K562 (cell line): ENCODE measurements at regions not wholly inside any gene's neighbourhood (a gene's known extent, or its start where the extent isn't known, plus 50 kb on each side); places are given as distances from the start of the nearest gene placed in this dataset.

ENCODE experiments used
- GATA2 ChIP-seq: sonication (generic); formaldehyde crosslinking; IDR thresholded peaks from 2 replicates; pipeline ENCODE4 v1.4.0; 2020; ENCODE audit warnings: mild to moderate bottlenecking, missing genetic modification reagents
- KAT8 ChIP-seq: fragments of 450-650 bp; IDR thresholded peaks from 2 replicates; pipeline ENCODE4 v1.6.1; 2016; ENCODE audit warnings: low read depth, mild to moderate bottlenecking
- MAX ChIP-seq: sonication (generic); formaldehyde crosslinking; IDR thresholded peaks from 2 replicates; pipeline ENCODE4 v1.9.0; 2022; ENCODE audit warnings: mild to moderate bottlenecking, missing genetic modification reagents
- NR2C2 ChIP-seq, 2 experiments: fragments of 200-800 bp in 1 of 2; sonication (Bioruptor generic) in 1 of 2; sonication (generic) in 1 of 2; formaldehyde crosslinking in 1 of 2; IDR thresholded peaks; 2 replicates each; pipeline versions ENCODE4 v1.6.1 to v1.8.0; 2016 to 2022; ENCODE audit warnings: mild to moderate bottlenecking in 1 of 2, missing compliant biosample characterization in 1 of 2, missing genetic modification characterization in 1 of 2, missing genetic modification reagents in 1 of 2
- NRF1 ChIP-seq, 2 experiments: fragments of 450-650 bp; IDR thresholded peaks in 1 of 2; conservative IDR thresholded peaks in 1 of 2; 2 replicates each; pipeline ENCODE4 v1.6.1; 2014; ENCODE audit warnings: mild to moderate bottlenecking in 2 of 2
- POLR2A ChIP-seq: fragments of 450-650 bp; conservative IDR thresholded peaks from 2 replicates; pipeline ENCODE4 v1.6.1; 2016
- PRDM10 ChIP-seq: fragments of 450-650 bp; IDR thresholded peaks from 2 replicates; pipeline ENCODE4 v1.6.1; 2018; ENCODE audit not compliant: partially characterized antibody
- ZNF133 ChIP-seq: fragments of 250-450 bp; sonication (Bioruptor Pico); IDR thresholded peaks from 2 replicates; pipeline ENCODE4 v1.4.0; 2020; ENCODE audit warnings: mild to moderate bottlenecking
- ZNF24 ChIP-seq: fragments of 450-650 bp; IDR thresholded peaks from 2 replicates; pipeline ENCODE4 v1.6.1; 2016
- ZNF282 ChIP-seq: sonication (generic); formaldehyde crosslinking; IDR thresholded peaks from 2 replicates; pipeline ENCODE4 v1.8.1; 2023; ENCODE audit warnings: missing genetic modification reagents
- ZNF561 ChIP-seq: fragments of 450-650 bp; formaldehyde crosslinking; conservative IDR thresholded peaks from 2 replicates; pipeline ENCODE4 v1.4.0; 2020; ENCODE audit warnings: mild to moderate bottlenecking, moderate library complexity
- ZNF778 ChIP-seq: fragments of 450-650 bp; formaldehyde crosslinking; IDR thresholded peaks from 2 replicates; pipeline ENCODE4 v1.4.0; 2020; ENCODE audit warnings: mild to moderate bottlenecking, moderate library complexity
- TF ChIP-seq, protein P1 (sequence below), 3 experiments: IDR thresholded peaks in 2 of 3; conservative IDR thresholded peaks in 1 of 3; 2 replicates each; pipeline ENCODE4 v1.5.1; 2011 to 2012; ENCODE audit warnings: low read length in 3 of 3, mild to moderate bottlenecking in 3 of 3, control low read depth in 2 of 3, improper control_type of control experiment in 1 of 3, inconsistent platforms in 1 of 3, low read depth in 1 of 3, mixed read lengths in 1 of 3, moderate library complexity in 1 of 3; ENCODE audit not compliant: insufficient read depth in 2 of 3
- TF ChIP-seq, protein P2 (sequence below), 2 experiments: fragments of 450-650 bp in 1 of 2; IDR thresholded peaks; 2 replicates each; pipeline ENCODE4 v1.6.1; 2011 to 2017; ENCODE audit warnings: low read depth in 2 of 2, antibody characterized with exemption in 1 of 2, borderline replicate concordance in 1 of 2, low read length in 1 of 2, mild to moderate bottlenecking in 1 of 2, mixed read lengths in 1 of 2; ENCODE audit not compliant: control insufficient read depth in 1 of 2

DNA sequence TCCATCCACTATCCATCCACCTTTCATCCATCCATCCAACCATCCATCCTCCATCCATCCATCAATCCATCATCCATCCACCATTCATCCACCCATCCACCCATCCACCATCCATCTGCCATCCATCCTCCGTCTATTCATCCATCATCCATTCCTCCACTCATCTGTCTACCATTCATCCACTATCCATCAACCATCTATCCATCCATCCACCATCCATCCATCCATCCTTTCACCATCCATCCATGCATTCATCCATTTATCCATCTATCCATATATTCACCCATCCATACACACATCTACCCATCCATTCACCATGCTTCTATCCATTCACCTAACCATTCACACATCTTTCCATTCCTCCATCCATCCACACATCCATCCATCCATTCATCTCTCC lies 207.0 kb upstream of the CDH4 start:
- TF ChIP-seq NR2C2 (CRISPR knock-in tag; IDR thresholded peaks at IDR 0.05), result no peak
- no peak for TF ChIP-seq NR2C2 (tag; IDR thresholded peaks at IDR 0.05)
- no peak for TF ChIP-seq POLR2A
- no peak for TF ChIP-seq NRF1 (conservative IDR thresholded peaks at IDR 0.05 in 1 of 2, IDR thresholded peaks at IDR 0.05 in 1 of 2)
- TF ChIP-seq, protein P1, sequence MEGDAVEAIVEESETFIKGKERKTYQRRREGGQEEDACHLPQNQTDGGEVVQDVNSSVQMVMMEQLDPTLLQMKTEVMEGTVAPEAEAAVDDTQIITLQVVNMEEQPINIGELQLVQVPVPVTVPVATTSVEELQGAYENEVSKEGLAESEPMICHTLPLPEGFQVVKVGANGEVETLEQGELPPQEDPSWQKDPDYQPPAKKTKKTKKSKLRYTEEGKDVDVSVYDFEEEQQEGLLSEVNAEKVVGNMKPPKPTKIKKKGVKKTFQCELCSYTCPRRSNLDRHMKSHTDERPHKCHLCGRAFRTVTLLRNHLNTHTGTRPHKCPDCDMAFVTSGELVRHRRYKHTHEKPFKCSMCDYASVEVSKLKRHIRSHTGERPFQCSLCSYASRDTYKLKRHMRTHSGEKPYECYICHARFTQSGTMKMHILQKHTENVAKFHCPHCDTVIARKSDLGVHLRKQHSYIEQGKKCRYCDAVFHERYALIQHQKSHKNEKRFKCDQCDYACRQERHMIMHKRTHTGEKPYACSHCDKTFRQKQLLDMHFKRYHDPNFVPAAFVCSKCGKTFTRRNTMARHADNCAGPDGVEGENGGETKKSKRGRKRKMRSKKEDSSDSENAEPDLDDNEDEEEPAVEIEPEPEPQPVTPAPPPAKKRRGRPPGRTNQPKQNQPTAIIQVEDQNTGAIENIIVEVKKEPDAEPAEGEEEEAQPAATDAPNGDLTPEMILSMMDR (IDR thresholded peaks at IDR 0.05 in 2 of 3, conservative IDR thresholded peaks at IDR 0.05 in 1 of 3; ENCODE audit: insufficient read depth in 2 of 3, low read depth in 1 of 3, low read length in 3 of 3), result no peak
- TF ChIP-seq ZNF561 (CRISPR knock-in tag), result no peak
- no peak for TF ChIP-seq PRDM10
- TF ChIP-seq MAX (CRISPR knock-in tag), result no peak
- TF ChIP-seq ZNF778 (CRISPR knock-in tag), result no peak
- TF ChIP-seq ZNF24, result no peak
- TF ChIP-seq, protein P2, sequence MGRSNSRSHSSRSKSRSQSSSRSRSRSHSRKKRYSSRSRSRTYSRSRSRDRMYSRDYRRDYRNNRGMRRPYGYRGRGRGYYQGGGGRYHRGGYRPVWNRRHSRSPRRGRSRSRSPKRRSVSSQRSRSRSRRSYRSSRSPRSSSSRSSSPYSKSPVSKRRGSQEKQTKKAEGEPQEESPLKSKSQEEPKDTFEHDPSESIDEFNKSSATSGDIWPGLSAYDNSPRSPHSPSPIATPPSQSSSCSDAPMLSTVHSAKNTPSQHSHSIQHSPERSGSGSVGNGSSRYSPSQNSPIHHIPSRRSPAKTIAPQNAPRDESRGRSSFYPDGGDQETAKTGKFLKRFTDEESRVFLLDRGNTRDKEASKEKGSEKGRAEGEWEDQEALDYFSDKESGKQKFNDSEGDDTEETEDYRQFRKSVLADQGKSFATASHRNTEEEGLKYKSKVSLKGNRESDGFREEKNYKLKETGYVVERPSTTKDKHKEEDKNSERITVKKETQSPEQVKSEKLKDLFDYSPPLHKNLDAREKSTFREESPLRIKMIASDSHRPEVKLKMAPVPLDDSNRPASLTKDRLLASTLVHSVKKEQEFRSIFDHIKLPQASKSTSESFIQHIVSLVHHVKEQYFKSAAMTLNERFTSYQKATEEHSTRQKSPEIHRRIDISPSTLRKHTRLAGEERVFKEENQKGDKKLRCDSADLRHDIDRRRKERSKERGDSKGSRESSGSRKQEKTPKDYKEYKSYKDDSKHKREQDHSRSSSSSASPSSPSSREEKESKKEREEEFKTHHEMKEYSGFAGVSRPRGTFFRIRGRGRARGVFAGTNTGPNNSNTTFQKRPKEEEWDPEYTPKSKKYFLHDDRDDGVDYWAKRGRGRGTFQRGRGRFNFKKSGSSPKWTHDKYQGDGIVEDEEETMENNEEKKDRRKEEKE (IDR thresholded peaks at IDR 0.05; ENCODE audit: borderline replicate concordance in 1 of 2, control insufficient read depth in 1 of 2, low read depth in 2 of 2, low read length in 1 of 2), result no peak
- TF ChIP-seq ZNF133, result no peak
- no peak for TF ChIP-seq ZNF282
- no peak for TF ChIP-seq KAT8
- TF ChIP-seq GATA2 (CRISPR knock-in tag), result no peak
